GM19023 (cell line): ENCODE measurements at regions not wholly inside any gene's neighbourhood (a gene's known extent, or its start where the extent isn't known, plus 50 kb on each side); places are given as distances from the start of the nearest gene placed in this dataset.

ENCODE experiments used
- ATAC-seq: cut with Tn5 transposase; IDR thresholded peaks from one replicate; pipeline ENCODE4 v1.9.1; 2021; ENCODE audit warnings: mild to moderate bottlenecking, moderate library complexity; ENCODE audit not compliant: unreplicated experiment

DNA sequence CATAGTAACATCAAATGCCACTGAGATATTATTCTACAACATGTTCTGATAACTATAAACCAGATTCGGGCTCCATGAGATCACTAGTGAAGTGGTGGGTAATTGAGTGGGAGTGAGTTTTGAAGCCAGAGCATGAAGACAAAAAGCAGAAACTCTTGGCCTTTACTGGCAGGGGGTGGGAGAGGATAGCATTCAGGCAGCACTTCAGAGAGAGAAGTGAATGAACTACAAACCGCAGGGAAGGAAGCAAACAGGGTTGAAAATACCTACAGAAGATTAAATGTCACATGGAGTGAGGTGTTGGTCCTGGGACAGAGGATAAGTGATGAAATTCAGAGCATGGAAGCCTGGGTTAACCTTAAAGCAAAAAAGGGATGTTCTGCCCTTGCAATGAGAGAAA, 250.0 kb downstream of the EPM2A start:
- ATAC-seq, result no peak

DNA sequence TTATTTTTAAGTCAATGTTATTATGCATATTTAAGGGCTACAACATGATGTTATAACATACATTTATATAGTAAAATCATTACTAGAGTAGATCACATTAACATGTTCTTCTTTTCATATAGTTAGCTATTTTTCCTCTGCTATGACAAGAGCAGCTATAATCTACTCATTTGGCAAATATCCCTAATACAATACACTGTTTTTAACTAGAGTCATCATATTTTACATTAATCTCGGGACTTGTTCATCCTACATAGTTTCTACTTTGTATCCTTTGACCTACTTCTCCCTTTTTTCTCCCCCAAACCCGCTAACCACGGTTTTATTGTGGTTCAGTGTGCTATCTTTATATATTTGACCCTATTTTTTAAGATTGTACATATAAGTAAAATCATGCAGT, 249.0 kb downstream of the EPM2A start:
- ATAC-seq, result no peak

DNA sequence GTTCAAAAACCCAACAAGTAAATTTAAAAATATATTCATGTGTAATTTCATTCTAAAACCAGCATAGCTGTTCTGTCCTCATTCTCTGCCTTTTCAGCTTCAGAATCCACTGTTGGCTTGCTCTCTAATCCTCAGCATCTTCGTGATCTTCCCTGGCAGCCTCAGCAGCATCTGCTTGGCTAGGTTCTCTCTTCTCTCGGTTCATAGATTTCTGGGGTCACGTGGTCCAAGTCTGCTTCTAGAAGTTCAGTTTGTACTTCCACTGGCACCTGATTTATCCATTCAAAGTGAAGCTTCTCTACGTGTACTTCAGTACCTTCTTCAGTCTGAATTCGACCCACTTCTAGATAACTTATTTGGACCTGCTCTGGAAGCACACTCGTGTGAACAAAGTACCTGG, 245.7 kb downstream of the EPM2A start:
- no peak for ATAC-seq

DNA sequence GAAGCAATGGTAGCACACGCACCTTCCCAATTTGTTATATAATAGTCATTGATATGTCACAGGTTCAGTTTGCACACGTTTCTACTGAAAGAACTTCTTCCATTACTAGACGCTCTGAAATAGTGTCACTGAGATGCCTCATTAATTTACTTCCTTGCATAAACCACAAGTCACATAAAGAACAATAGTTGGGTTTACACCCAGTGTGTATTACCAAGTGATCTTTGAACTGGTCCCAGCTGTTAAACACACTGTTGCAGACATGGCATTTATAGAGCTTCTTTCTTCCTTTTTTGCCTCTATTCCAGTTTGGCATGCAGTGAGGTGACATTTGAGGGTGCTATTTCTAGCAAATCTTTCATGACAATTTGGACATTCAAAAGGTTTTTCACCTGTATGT, 245.3 kb downstream of the EPM2A start:
- ATAC-seq, result no peak

DNA sequence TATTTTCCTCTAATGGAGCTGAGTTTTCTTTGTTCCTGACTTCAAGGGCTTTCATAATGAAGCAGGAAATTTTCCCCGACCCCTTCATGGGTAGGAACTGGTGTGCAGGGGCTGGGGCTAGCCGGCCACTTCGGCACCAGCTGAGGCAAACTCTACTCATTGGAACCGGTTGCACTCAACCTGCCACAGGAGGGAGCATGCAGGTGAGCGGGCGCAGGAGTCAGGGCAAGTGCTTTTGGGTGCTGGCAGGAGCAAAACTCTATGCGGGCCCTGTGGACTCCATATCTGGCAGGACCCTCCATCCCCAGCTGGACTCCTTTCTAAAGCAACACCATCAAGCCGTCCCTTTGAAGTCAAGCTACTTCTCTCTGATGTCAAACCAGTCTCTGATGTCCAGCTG, 244.2 kb downstream of the EPM2A start:
- ATAC-seq, result no peak

DNA sequence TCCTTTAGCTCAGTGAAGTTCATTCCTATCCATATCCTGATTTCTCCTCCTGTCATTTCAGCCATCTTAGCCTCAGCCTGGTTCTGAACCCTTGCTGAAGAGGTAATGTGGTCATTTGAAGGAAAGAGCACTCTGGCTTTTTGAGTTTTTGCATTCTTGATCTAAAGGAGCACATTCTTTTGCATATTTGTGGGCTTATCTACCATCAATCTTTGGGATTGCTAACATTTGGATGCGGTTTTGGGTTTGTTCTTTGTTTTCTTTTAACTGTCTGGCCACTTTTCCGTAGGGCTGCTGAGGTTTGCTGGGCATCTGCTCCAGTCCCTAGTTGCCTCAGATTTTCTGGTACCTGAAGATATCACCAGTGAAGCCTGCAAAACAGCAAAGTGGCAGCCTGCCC, 238.3 kb downstream of the EPM2A start:
- no peak for ATAC-seq

DNA sequence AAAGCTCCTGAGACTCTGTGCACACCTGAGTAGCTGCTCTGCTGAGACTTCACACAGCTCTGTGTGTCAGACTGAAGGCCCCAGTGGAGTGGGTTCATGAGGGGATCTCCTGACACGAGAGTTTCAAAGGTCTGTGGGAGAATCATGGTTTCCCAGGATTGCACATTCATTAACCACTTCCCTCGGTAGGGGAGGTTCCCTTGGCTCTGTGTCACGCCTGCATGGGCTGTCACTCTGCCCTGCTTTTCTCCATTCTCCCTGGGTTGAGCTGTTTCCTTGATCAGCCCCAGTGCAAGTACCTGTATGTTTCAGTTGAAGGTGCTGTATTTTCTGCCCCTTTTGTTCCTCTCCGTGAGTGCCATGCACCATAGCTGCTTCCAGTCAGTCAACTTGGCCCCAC, 236.9 kb downstream of the EPM2A start:
- ATAC-seq, result peak; percentile 57

DNA sequence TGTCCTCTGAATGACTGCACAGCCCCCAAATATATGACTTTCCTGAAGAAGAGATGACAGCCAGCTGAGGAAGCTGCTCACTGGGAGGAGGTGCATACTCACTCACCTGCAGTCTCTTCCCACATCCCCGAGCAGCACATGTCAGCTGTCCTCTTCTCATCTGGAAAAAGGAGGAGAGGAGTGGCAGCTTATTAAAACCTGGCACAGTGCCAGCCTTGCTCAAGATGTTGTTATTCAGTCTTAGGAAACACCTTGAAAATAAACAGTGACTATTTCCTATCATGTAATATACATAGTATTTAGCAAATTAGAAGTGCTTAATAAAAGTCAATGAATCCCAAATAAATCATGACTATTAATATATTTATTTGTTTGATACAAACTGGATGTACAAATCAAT, 232.9 kb downstream of the EPM2A start:
- no peak for ATAC-seq

DNA sequence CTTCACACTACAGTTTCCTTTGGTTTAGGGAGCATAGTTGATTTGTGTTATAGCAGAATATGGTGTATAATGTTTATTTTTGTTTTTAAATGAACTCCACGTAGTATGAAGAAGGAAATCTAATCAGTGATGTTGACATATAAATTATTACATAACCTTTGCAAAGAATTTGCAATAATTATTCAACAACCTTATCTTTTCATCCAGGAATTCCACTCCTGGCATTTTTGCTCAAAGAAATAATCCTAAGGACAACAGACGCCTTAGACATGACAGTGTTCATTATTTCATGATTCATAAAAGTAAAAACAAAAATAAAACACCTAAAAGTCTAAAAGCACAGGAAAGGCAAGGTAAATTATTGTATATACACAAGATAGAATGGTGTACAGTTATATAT, 229.2 kb downstream of the EPM2A start:
- ATAC-seq, result no peak

DNA sequence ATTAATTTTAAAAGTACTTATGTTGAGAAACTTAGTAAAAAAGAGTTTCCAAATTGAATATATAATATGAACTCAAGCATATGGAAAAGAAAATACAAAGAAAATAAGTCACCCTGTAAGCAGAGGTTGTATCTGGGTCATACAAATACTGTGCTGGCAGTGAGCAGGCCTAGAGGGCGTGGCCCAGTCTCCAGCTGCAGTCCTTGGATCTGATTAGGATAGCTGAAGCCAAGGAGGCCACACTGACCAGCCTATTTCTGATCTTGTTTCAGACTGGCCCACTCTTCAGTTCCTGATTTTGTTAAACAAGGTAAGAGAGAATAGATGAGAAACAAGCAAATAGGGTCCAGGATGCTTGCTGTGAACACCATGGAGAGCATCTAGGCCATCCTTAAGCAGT, 228.8 kb downstream of the EPM2A start:
- no peak for ATAC-seq

DNA sequence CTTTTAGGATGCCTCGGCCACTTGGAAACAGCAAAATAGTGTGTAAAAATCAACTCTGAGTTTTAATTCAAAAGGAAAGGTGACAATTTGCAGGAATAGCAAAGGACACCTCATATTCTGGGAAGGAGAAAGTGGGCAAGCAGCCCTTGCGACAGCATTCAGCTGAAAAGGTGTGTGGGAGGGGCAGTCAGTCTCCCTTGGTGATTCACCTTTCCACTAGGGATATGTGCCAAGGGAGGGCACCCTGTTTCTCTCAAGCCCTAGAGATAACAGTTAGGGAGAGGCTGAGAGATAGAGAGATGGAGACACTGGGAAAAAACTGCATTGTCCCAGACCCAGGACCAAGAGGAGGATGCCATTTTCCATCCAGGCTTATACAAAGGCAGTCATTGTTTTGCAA, 228.1 kb downstream of the EPM2A start:
- no peak for ATAC-seq

DNA sequence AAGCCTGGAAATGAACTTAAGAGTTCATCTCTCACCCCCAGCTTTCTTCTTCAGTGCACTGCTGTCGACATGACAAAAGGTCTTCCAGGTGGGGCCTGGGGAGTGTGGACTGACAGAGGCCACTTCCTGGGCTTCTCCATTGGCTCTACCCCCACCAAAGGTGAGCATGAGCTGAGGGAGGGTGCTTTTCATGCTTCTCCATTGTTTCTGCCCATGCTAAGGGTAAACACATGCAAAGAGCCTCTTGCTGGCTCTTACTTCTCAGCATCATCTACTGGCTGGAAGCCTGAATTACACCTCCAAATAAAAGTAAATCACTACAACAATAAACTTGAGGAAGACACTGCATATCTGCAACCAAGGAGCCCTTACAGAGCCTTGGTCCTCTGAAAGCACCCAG, 227.2 kb downstream of the EPM2A start:
- ATAC-seq, result no peak

DNA sequence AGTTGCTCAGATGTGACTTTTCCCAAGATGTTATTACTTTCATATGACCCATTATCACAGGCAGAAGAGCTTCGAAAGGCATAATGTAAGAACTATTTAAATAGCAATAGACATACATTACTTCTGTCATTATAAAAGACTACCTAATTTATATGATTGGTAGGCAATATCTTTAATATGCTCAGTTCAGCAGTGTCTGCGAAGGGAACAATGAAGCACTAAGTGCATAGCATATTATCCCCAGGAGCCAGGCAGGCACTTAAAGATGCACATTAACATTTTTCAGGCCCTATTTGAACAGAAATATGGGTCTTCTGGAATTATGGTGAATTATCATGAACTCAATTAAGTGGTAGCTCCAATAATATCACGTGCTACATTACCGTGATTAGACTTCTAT, 217.8 kb downstream of the EPM2A start:
- ATAC-seq, result no peak

DNA sequence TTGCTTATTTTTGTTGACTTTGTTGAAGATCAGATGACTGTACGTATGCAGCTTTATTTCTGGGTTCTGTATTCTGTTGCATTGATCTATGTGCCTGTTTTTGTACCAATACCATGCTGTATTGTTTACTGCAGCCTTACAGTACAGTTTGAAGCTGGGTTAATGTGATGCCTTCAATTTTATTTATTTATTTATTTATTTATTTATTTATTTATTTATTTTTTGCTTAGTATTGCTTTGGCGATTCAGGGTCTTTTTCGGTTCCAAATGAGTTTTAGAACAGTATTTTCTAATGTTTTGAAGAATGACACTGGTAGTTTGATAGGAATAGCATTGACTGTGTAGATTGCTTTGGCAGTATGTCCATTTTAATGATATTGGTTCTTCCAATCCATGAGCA, 210.3 kb downstream of the EPM2A start:
- no peak for ATAC-seq

DNA sequence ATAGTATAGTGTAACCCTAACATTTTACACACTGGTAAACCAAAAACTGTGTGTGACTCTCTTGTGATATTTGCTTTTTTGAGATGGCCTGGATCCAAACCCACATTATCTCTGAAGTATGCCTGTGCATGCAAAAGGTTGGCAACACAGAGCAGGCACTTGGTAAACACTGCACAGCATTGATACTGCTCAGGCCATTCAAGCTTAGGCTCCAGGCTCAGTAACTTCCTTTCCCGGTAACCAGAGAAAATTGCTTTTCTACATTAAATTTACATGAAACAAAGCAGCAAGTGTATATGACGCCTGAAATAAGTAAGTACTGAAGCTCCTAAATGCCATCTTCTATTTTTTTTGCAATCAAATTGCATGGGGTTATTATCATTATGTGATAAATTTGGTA, 205.7 kb downstream of the EPM2A start:
- ATAC-seq, result no peak

DNA sequence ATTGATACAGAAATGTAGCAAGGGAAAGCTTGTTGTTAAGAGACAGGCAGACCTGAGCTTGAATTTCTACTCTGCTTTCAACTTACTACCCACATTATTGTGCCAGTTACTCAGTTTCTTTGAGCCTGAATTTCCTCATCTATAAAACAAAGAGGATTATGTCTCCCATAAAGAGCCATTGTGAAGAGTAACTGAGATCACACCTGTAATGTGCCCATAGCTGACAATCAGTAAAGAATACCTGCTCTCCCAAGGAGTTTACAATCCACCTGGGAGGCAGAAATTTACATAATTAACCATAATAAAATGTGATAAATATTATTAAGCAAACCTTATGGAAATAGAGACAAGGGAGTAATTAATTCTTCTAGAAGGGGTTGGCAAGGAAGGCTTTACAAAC, 204.9 kb downstream of the EPM2A start:
- no peak for ATAC-seq

DNA sequence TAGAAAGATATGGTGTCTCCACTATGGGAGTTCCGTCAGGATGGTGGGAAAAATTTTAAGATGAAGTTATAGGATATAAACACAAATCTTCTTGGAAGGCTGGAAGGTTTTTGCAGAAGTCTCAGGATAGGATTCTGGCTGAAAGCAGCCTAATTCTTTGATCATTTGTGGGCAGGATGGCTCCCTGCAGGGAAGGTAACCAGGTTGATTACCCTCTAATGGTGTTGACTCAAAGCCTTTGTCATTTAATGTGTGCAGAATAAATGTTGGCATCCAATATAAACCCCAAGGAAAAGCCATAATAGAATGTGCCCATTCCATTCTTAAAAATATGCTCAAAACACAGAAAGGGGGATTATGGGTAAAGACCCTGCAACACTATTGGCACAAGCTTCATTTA, 204.3 kb downstream of the EPM2A start:
- no peak for ATAC-seq

DNA sequence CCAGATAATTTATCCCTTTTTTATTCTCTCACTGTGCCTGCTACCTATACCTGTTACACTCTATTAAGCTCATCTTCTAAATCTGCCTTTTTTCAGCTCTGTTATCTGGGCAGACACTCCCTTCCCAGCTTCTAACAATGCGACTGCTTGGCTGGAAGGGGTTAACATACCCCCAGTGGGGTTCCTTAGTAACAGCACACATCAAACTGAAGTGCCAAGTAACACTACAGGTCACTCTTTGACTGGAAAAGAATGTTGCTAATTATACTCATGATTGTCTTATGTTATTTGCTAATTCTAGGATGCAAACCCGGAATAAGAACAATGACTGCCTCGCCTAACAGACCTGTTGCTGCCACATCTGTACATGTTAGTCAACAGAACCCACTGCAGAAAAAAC, 203.5 kb downstream of the EPM2A start:
- ATAC-seq, result no peak

DNA sequence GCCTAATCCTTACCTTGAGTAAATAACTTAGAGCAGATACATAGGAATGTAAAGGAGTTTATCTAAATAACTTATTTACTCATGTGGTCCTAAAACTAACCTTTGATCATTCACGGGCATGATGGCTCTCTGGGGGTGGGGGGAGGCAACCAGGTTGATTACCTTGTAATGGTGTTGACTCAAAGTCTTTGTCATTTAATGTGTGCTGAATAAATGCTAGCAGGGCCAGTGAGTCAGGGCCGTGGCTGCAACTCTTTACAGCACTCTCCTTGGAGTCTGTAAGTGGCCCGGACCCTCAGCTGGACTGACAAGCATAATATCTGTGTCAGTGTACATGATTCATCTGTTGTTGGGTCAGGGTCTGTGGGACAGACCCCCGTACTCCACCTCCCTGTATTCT, 203.0 kb downstream of the EPM2A start:
- ATAC-seq, result no peak

DNA sequence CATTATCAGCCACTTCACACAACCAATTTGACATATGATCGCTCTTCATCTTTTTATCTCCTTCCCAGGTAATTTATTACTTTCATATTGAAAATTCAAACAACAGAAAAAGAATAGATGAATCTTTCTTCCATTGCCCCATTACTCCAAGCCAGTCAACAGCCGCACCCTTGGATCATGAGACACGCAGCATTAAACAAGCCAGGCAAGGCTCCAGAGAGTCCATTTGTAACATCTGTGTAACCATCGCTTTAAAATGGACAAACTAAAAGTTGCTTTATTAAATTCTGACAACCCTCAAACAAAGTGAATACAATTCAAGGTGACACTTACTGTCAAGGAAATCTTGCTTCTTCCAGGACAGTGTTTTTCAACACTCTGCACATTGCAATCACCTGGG, 200.3 kb downstream of the EPM2A start:
- ATAC-seq, result no peak

DNA sequence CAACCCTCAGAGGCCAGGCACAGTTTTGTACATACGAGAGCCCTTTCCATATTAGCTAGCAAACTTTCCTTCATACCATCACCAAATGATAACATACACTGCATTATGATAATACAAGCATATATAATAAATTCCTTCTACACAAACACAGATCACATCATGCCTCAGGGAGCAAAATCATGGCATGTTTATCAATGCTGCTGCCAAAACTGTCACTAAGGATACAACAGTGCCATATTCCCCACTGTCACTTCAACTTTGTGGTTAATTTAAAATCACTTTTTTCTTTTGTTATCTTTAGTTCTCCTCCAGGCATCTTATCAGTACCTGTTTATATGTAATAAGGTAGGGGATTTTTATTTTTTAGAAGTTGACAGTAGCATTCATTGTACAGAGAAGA, 196.3 kb downstream of the EPM2A start:
- ATAC-seq, result no peak

DNA sequence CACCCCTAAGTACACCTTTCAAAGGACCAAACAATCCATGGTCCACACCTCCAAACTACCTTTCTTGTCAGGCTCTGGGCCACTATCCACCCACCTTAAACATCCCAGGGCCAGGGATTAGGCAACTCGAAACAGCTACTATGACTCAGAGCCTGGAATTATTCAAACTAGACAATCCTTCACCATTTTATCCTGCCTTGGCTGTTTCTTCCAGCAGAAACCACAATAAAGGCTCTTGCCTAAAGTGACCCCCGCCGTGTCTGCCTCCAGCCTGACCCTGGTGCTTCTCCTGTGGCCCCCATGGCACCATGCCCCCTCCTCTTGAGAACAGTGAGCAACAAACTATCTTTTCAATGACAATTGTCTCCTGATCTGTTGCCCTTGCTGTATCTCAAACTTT, 195.5 kb downstream of the EPM2A start:
- ATAC-seq, result no peak

DNA sequence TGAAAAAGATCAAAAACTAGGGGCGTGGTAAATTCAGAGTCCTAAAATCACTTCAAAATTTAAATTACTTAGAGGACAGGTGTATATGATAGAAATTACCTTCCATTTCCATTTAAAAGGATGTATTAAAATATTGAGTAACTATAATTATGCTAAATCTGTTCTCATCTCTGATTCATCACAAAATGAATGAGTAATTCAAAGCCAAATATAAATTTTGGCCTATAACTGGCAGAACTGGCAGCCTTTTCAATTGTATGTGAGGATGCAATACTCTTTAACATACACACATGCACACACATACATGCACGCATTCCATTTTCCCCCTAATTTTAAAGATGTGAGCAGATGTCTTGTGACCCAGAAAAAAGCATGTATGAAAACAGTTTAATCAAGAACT, 194.6 kb downstream of the EPM2A start:
- ATAC-seq, result no peak

DNA sequence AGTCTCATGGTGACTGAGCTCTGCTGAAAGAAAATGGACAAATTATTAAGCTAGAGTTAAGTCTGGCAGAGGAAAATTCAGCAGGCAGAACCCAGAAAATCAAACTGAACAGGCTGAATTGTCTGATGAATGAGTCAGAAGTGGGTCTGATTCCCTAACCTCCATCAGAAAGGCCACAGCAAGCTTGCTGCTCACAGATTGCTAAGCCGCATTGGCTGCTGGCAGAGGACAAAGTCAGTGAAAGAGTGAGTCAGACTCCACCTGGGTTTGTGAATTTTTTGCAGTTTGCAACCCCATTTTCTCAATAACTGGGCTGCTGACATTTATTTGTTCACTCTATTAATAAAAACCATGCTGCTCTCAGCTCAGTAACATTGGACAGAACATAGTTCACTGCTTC, 191.3 kb downstream of the EPM2A start:
- ATAC-seq, result no peak
